Loucy (cell line): ENCODE measurements at regions not wholly inside any gene's neighbourhood (a gene's known extent, or its start where the extent isn't known, plus 50 kb on each side); places are given as distances from the start of the nearest gene placed in this dataset.

Experiments
- H2AFZ ChIP-seq: fragments of 200-600 bp; sonication (generic); 2 replicates; pipeline ENCODE4 v1.6.0; 2016; ENCODE audit warnings: antibody characterized with exemption, mild to moderate bottlenecking, low read length, moderate library complexity
- H3F3A ChIP-seq: fragments of 200-600 bp; 2 replicates; pipeline ENCODE4 v1.6.0; 2016; ENCODE audit warnings: antibody characterized with exemption, low read depth, mild to moderate bottlenecking
- H3K27me3 ChIP-seq: fragments of 200-600 bp; sonication (generic); 2 replicates; pipeline ENCODE4 v1.6.1; 2014; ENCODE audit warnings: low read length, mild to moderate bottlenecking; ENCODE audit not compliant: insufficient read depth, poor library complexity, severe bottlenecking
- H3K36me3 ChIP-seq: fragments of 200-600 bp; sonication (generic); 2 replicates; pipeline ENCODE4 v1.6.1; 2016; ENCODE audit warnings: low read length; ENCODE audit not compliant: insufficient read depth
- H3K4me1 ChIP-seq: fragments of 200-600 bp; sonication (generic); 2 replicates; pipeline ENCODE4 v1.5.1; 2014; ENCODE audit warnings: low read length, mild to moderate bottlenecking; ENCODE audit not compliant: insufficient read depth, poor library complexity, severe bottlenecking
- H3K4me2 ChIP-seq: fragments of 200-600 bp; sonication (generic); 2 replicates; pipeline ENCODE4 v1.6.0; 2014; ENCODE audit warnings: antibody characterized with exemption, low read length, low read depth, mild to moderate bottlenecking; ENCODE audit not compliant: poor library complexity, severe bottlenecking
- H3K4me3 ChIP-seq: fragments of 200-600 bp; sonication (generic); 2 replicates; pipeline ENCODE4 v1.5.1; 2014; ENCODE audit warnings: low read length, mild to moderate bottlenecking, mixed read lengths; ENCODE audit not compliant: poor library complexity, severe bottlenecking
- H3K79me2 ChIP-seq: fragments of 200-600 bp; sonication (generic); 2 replicates; pipeline ENCODE4 v1.6.1; 2014; ENCODE audit warnings: low read length; ENCODE audit not compliant: insufficient read depth
- H3K9ac ChIP-seq: fragments of 200-600 bp; sonication (generic); 2 replicates; pipeline ENCODE4 v1.6.0; 2014; ENCODE audit warnings: mild to moderate bottlenecking, low read depth, low read length, moderate library complexity; ENCODE audit not compliant: poor library complexity, severe bottlenecking
- H3K9me2 ChIP-seq: fragments of 200-600 bp; sonication (generic); replicated peaks from 2 replicates; pipeline ENCODE4 v1.6.1; 2016; ENCODE audit warnings: low read depth, low read length, mixed read lengths
- H3K9me3 ChIP-seq: fragments of 200-600 bp; sonication (generic); 2 replicates; pipeline ENCODE4 v1.6.1; 2014; ENCODE audit warnings: mild to moderate bottlenecking, antibody characterized with exemption, low read length, low read depth; ENCODE audit not compliant: insufficient read depth
- H4K20me1 ChIP-seq: fragments of 200-600 bp; sonication (generic); 2 replicates; pipeline ENCODE4 v1.6.0; 2014; ENCODE audit warnings: antibody characterized with exemption, low read length, mild to moderate bottlenecking; ENCODE audit not compliant: insufficient read depth, poor library complexity, severe bottlenecking
- EZH2phosphoT487 ChIP-seq: fragments of 200-600 bp; IDR thresholded peaks from 2 replicates; pipeline ENCODE4 v1.6.1; 2018; ENCODE audit warnings: antibody characterized with exemption, mild to moderate bottlenecking, moderate library complexity, borderline replicate concordance
- TF ChIP-seq, protein P1 (sequence below): fragments of 200-600 bp; sonication (generic); conservative IDR thresholded peaks from 2 replicates; pipeline ENCODE4 v1.5.1; 2014; ENCODE audit warnings: mild to moderate bottlenecking, antibody characterized with exemption, low read length

DNA sequence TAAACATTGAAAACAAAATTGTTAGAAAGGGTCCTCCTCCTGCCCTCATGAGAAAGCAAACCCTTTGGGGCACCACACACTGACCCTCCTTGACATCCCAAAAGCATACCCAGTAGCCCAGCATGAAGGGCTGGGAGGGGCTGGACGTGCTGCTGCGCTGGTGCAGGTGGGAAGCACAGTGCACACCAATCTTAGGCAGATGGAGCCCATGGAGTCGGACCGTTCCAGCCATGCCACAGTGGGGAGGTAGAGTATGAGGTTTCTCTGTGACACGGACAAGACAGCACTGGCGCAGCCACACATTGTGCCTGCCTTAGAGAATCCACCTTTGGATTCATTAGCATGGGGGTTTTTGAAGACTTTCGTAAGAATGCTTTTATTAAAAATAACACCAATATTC, 544.2 kb upstream of the FRG1 start:
- H3K4me2 ChIP-seq, result no peak overlapping the region

DNA sequence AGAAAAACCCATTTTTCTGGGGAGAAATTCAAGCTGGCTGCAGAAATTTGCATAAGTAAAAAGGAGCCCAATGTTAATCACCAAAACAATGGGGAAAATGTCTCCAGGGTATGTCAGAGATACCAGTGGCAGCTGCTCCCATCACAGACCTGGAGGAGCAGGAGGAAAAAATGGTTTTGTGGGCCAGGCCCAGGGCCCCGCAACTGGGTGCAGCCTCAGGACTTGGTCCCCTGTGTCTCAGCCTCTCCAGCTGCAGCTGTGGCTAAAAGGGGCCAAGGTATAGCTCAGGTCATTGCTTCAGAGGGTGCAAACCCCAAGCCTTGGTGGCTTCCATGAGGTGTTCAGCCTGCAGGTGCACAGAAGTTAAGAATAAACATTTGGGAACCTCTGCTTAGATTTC, 536.4 kb upstream of the FRG1 start:
- Histone ChIP-seq H3K36me3 (no peaks in the 10 kb centered on the region), H4K20me1 (no peaks in the 10 kb centered on the region), H2AFZ (no peak overlapping the region), H3K9me2 (no peaks in the 10 kb centered on the region), H3K9me3 (no peaks in the 10 kb centered on the region; the same call in 1 of the 2 replicates), H3K4me1 (no peaks in the 10 kb centered on the region), H3K79me2 (no peaks in the 10 kb centered on the region), H3K27me3 (no peaks in the 10 kb centered on the region), H3K9ac (no peak overlapping the region), H3K4me2 (no peak overlapping the region), H3F3A (no peaks in the 10 kb centered on the region), H3K4me3 (no peak overlapping the region)
- no peak for TF ChIP-seq EZH2phosphoT487
- TF ChIP-seq, protein P1, sequence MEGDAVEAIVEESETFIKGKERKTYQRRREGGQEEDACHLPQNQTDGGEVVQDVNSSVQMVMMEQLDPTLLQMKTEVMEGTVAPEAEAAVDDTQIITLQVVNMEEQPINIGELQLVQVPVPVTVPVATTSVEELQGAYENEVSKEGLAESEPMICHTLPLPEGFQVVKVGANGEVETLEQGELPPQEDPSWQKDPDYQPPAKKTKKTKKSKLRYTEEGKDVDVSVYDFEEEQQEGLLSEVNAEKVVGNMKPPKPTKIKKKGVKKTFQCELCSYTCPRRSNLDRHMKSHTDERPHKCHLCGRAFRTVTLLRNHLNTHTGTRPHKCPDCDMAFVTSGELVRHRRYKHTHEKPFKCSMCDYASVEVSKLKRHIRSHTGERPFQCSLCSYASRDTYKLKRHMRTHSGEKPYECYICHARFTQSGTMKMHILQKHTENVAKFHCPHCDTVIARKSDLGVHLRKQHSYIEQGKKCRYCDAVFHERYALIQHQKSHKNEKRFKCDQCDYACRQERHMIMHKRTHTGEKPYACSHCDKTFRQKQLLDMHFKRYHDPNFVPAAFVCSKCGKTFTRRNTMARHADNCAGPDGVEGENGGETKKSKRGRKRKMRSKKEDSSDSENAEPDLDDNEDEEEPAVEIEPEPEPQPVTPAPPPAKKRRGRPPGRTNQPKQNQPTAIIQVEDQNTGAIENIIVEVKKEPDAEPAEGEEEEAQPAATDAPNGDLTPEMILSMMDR, result no peak

More for the DNA sequence above, 544.2 kb upstream of the FRG1 start:
- H3K9me2 ChIP-seq, result no peaks in the 10 kb centered on the region
- H3K4me3 ChIP-seq, result no peak overlapping the region
- TF ChIP-seq, protein P1, result no peak
- no peak for TF ChIP-seq EZH2phosphoT487
- H3K4me1 ChIP-seq, result no peaks in the 10 kb centered on the region
- H3K9ac ChIP-seq, result no peak overlapping the region
- H3K9me3 ChIP-seq, result peaks cover 6% of the 10 kb centered on the region; the same call in 1 of the 2 replicates
- H3K27me3 ChIP-seq, result no peaks in the 10 kb centered on the region
- H4K20me1 ChIP-seq, result no peaks in the 10 kb centered on the region
- no peaks in the 10 kb centered on the region for H3K36me3 ChIP-seq
- no peak overlapping the region for H2AFZ ChIP-seq
- H3K79me2 ChIP-seq, result no peaks in the 10 kb centered on the region
- no peaks in the 10 kb centered on the region for H3F3A ChIP-seq

- Histone ChIP-seq H3K79me2 (no peaks in the 10 kb centered on the region), H3K4me2 (no peak overlapping the region), H3K27me3 (no peaks in the 10 kb centered on the region), H3K4me3 (no peak overlapping the region), H3K4me1 (no peaks in the 10 kb centered on the region), H2AFZ (no peak overlapping the region), H3K9ac (no peak overlapping the region), H3F3A (no peaks in the 10 kb centered on the region), H3K36me3 (no peaks in the 10 kb centered on the region), H3K9me3 (no peaks in the 10 kb centered on the region; the same call in 1 of the 2 replicates), H3K9me2 (no peaks in the 10 kb centered on the region), H4K20me1 (no peaks in the 10 kb centered on the region)
- no peak for TF ChIP-seq EZH2phosphoT487
- TF ChIP-seq, protein P1, result no peak
Observed at GRCh38 chr4:189409158-189409557, 531.5 kb upstream of the FRG1 start.
